Chondrocyte (in vitro differentiated cells): ENCODE measurements at regions not wholly inside any gene's neighbourhood (a gene's known extent, or its start where the extent isn't known, plus 50 kb on each side); places are given as distances from the start of the nearest gene placed in this dataset.

Source experiments
- DNase-seq: peaks from one replicate; pipeline ENCODE4 v3.0.0; 2021; ENCODE audit warnings: mixed read lengths, low spot score
- H3K27ac Mint-ChIP-seq: one replicate; pipeline ENCODE4 v1.8.0; 2021; ENCODE audit warnings: mild to moderate bottlenecking, moderate library complexity, mixed read lengths; ENCODE audit not compliant: unreplicated experiment
- H3K27me3 Mint-ChIP-seq: 2 replicates; pipeline ENCODE4 v1.8.0; 2021; ENCODE audit warnings: low read depth, mixed read lengths
- H3K36me3 Mint-ChIP-seq: 2 replicates; pipeline ENCODE4 v1.8.0; 2021; ENCODE audit warnings: low read depth, mixed read lengths
- H3K4me1 Mint-ChIP-seq: 2 replicates; pipeline ENCODE4 v1.8.0; 2021; ENCODE audit warnings: low read depth, mild to moderate bottlenecking, mixed read lengths
- H3K4me3 Mint-ChIP-seq: one replicate; pipeline ENCODE4 v1.8.0; 2021; ENCODE audit warnings: mild to moderate bottlenecking, moderate library complexity, mixed read lengths; ENCODE audit not compliant: unreplicated experiment
- H3K9me3 Mint-ChIP-seq: 2 replicates; pipeline ENCODE4 v1.8.0; 2021; ENCODE audit warnings: low read depth, mixed read lengths
- CTCF ChIP-seq: fragments of 200-600 bp; sonication (generic); IDR thresholded peaks from 2 replicates; pipeline ENCODE4 v1.5.0; 2021; ENCODE audit warnings: antibody characterized with exemption, mild to moderate bottlenecking, moderate library complexity

DNA sequence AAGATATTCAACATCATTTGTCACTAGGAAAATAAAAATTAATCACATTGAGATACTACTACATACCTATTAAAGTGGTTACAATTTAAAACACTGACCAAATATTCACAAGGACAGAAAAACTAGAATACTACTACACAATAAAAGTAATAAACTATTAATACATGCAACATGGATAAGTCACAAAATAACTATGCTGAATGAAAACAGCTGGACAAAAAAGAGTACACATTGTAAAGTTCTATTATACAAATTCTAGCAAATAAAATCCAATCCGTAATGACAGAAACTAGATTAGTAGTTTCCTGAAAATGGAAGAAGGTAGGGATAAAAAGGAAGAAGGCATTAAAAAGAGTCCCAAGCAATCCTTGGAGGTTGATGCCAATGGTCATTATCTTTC, 348.7 kb upstream of the PTBP2 start:
- no peaks in the 10 kb centered on the region for H3K27me3 Mint-ChIP-seq
- no peak overlapping the region for H3K4me3 Mint-ChIP-seq
- TF ChIP-seq CTCF, result no peak
- peaks cover 36% of the 10 kb centered on the region for H3K4me1 Mint-ChIP-seq
- no peak for DNase-seq
- no peaks in the 10 kb centered on the region for H3K36me3 Mint-ChIP-seq
- no peaks in the 10 kb centered on the region for H3K9me3 Mint-ChIP-seq
- H3K27ac Mint-ChIP-seq, result no peak overlapping the region

DNA sequence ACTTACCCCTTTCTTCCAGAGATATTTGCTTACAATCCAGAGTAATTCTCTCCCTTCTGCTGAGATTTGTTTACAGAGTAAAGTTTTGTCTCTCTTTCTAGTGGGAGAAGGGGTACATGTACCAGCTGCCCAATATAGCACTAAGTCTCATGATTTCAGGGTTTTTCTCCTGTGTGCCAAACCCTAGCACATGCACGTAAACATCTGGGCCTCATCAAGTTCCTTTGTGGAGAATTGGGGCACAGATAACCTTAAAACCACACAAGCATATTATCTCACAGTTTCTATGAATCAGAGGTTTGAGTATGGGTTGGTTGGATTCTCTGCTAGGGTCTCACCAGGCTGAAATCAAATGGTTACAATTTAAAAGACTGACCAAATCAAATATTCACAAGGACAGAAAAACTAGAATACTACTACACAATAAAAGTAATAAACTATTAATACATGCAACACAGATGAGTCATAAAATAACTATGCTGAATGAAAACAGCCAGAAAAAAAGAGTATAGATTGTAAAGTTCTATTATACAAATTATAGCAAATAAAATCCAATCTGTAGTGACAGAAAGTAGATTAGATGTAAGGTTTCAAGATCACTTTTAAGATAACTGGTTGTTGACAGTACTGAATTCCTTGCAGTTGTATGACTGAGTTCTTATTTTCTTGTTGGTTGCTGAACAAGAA, 347.4 kb upstream of the PTBP2 start:
- no peak for TF ChIP-seq CTCF
- H3K4me3 Mint-ChIP-seq, result no peak overlapping the region
- no peak for DNase-seq

GRCh38 chr1:96376846-96377245, 344.7 kb upstream of the PTBP2 start:
- peaks cover 11% of the 10 kb centered on the region for H3K9me3 Mint-ChIP-seq
- no peak overlapping the region for H3K4me3 Mint-ChIP-seq
- H3K27me3 Mint-ChIP-seq, result no peaks in the 10 kb centered on the region
- DNase-seq, result no peak
- peaks cover 3% of the 10 kb centered on the region for H3K36me3 Mint-ChIP-seq
- no peak for TF ChIP-seq CTCF
- H3K4me1 Mint-ChIP-seq, result peaks cover 17% of the 10 kb centered on the region
- H3K27ac Mint-ChIP-seq, result no peak overlapping the region

More for the DNA sequence above, 347.4 kb upstream of the PTBP2 start:
- Mint-ChIP-seq H3K4me1 (peaks cover 35% of the 10 kb centered on the region), H3K27ac (no peak overlapping the region), H3K9me3 (peaks cover 9% of the 10 kb centered on the region), H3K36me3 (peaks cover 2% of the 10 kb centered on the region), H3K27me3 (no peaks in the 10 kb centered on the region)

GRCh38 chr1:96384611-96385010, 337.0 kb upstream of the PTBP2 start:
- H3K27me3 Mint-ChIP-seq, result no peaks in the 10 kb centered on the region
- no peak overlapping the region for H3K4me3 Mint-ChIP-seq
- peaks cover 19% of the 10 kb centered on the region for H3K9me3 Mint-ChIP-seq
- TF ChIP-seq CTCF, result no peak
- DNase-seq, result no peak
- peaks cover 10% of the 10 kb centered on the region for H3K4me1 Mint-ChIP-seq
- H3K36me3 Mint-ChIP-seq, result peaks cover 5% of the 10 kb centered on the region
- H3K27ac Mint-ChIP-seq, result no peak overlapping the region

DNA sequence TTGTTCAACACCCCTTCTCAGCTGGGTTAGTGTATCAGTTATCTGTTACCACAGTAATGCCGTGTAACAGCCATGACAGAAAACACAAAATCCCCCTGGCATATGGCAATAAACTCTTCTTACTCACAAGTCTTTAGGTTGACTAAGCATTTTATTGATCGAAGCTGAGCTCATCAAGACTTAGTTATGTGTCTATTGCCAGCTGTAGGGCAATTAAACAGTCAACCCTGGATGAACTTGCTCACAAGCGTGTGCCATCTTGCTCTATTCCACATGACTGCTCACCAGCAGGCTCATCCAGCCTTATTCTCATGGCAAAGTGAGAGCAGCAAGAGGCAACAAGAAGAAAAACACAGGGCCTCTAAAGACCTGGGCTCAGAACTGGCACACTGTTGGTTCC, 333.8 kb upstream of the PTBP2 start:
- peaks cover 10% of the 10 kb centered on the region for H3K4me1 Mint-ChIP-seq
- H3K36me3 Mint-ChIP-seq, result peaks cover 2% of the 10 kb centered on the region
- H3K27me3 Mint-ChIP-seq, result no peaks in the 10 kb centered on the region
- no peak for TF ChIP-seq CTCF
- DNase-seq, result no peak
- H3K27ac Mint-ChIP-seq, result no peak overlapping the region
- H3K9me3 Mint-ChIP-seq, result peaks cover 11% of the 10 kb centered on the region
- H3K4me3 Mint-ChIP-seq, result no peak overlapping the region
